T-helper 17 cell (primary cell): ENCODE measurements at regions not wholly inside any gene's neighbourhood (a gene's known extent, or its start where the extent isn't known, plus 50 kb on each side); places are given as distances from the start of the nearest gene placed in this dataset.
"Not testable (repeated sequence)": the region's sequence is repeated elsewhere in the genome, so short reads cannot be mapped to it uniquely, and the experiment has no call there.

Source experiments
- ATAC-seq: fragments of 150-1000 bp; cut with Tn5 transposase; 2 replicates; pipeline ENCODE4 v1.10.0; 2021; ENCODE audit warnings: mild to moderate bottlenecking, moderate library complexity
- DNase-seq, 3 donors: peaks; one replicate each; pipeline versions ENCODE4 v3.0.0 to v3.0.0-alpha.2; 2020 to 2021
- H3K9me3 ChIP-seq: one replicate; pipeline ENCODE4 v1.7.0; 2013; ENCODE audit warnings: low read length, mild to moderate bottlenecking; ENCODE audit not compliant: control insufficient read depth, poor library complexity, severe bottlenecking
- H3K27ac Mint-ChIP-seq: one replicate; pipeline ENCODE4 v1.8.0; 2022; ENCODE audit warnings: mild to moderate bottlenecking, moderate library complexity, mixed read lengths
- H3K27me3 Mint-ChIP-seq: one replicate; pipeline ENCODE4 v1.8.0; 2022; ENCODE audit warnings: mixed read lengths
- H3K36me3 Mint-ChIP-seq: one replicate; pipeline ENCODE4 v1.8.0; 2022; ENCODE audit warnings: low read depth, mixed read lengths
- H3K4me1 Mint-ChIP-seq: one replicate; pipeline ENCODE4 v1.8.0; 2022; ENCODE audit warnings: mild to moderate bottlenecking, mixed read lengths
- H3K4me3 Mint-ChIP-seq: one replicate; pipeline ENCODE4 v1.8.0; 2022; ENCODE audit warnings: mild to moderate bottlenecking, moderate library complexity, mixed read lengths

- Mint-ChIP-seq H3K27ac (no peak overlapping the region), H3K36me3 (no peaks in the 10 kb centered on the region), H3K4me1 (no peaks in the 10 kb centered on the region), H3K27me3 (no peaks in the 10 kb centered on the region), H3K4me3 (no peak overlapping the region)
- DNase-seq (no peak), ATAC-seq (no peak)
- H3K9me3 ChIP-seq, result no peaks in the 10 kb centered on the region
Observed at GRCh38 chr18:47370052-47370451, 118.6 kb upstream of the SKOR2 start.

GRCh38 chr18:47354061-47354460, 102.6 kb upstream of the SKOR2 start:
- not testable (repeated sequence) for H3K27me3 Mint-ChIP-seq, H3K36me3 Mint-ChIP-seq, H3K4me3 Mint-ChIP-seq, DNase-seq, H3K4me1 Mint-ChIP-seq, H3K9me3 ChIP-seq, ATAC-seq, H3K27ac Mint-ChIP-seq

DNA sequence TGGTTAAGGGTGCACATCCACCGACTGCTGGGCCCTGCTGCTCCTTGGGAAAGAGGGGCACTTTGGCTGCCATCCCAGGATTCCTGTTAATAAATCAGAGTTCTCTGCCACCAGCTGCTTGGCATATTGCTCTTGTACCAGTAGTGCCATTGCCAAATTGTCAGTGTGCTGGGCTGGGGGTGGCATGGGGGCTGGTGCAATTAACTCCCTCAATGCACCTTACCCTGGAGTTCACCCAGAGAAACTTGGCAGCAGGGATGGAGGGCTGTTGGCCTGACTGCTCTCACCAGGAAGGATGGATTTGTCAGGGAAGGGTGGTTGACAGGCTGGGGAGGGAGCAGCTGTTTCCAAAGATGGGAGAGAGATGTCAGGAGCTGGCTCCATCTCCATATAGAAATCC, 94.6 kb upstream of the SKOR2 start:
- Mint-ChIP-seq H3K4me3 (no peak overlapping the region), H3K27ac (no peak overlapping the region), H3K27me3 (peaks cover 6% of the 10 kb centered on the region), H3K36me3 (no peaks in the 10 kb centered on the region), H3K4me1 (no peaks in the 10 kb centered on the region)
- H3K9me3 ChIP-seq, result no peaks in the 10 kb centered on the region
- ATAC-seq (no peak), DNase-seq (no peak)

DNA sequence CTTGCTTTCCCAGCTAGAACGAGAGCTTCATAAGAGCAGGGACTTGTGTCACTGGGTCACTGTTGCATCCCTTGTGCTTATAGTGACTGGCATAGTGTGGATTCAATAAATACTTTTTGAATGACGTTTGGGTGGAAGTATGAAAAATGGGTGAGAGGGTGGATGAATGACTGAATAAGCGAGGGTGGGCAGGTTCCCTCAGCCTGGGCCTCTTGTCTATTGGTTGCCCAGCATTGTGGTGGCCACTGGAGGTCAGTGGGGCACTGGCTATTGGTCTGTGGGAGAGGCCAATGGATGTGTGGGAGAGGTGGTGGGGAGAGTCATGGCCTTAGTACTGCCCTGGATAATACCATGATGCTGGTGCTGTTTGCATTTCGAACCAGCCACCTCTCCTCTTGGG, 93.8 kb upstream of the SKOR2 start:
- no peak overlapping the region for H3K4me3 Mint-ChIP-seq
- no peak for ATAC-seq
- no peaks in the 10 kb centered on the region for H3K4me1 Mint-ChIP-seq
- H3K27ac Mint-ChIP-seq, result no peak overlapping the region
- no peak for DNase-seq
- no peaks in the 10 kb centered on the region for H3K9me3 ChIP-seq
- H3K27me3 Mint-ChIP-seq, result peaks cover 6% of the 10 kb centered on the region
- no peaks in the 10 kb centered on the region for H3K36me3 Mint-ChIP-seq

DNA sequence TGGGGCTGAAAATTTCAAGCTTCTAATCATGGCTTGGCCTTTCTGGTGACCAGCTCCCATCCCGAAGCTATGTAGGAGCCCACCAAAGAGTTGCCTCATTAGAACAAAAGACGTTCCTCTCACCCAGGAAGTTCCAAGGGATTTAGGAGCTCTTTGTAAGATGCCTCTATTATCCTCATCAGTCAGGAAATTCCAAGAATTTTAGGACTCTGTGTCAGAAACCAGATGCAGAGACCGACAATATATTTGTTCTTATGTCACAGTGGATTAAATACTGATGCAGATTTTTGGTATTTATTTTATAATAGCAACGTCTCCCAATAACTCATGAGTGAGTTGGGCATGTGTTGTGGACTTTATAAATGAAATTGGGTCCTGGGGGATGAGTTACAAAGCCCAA, 91.8 kb upstream of the SKOR2 start:
- Mint-ChIP-seq H3K27ac (no peak overlapping the region), H3K36me3 (no peaks in the 10 kb centered on the region), H3K4me1 (no peaks in the 10 kb centered on the region), H3K27me3 (peaks cover 6% of the 10 kb centered on the region), H3K4me3 (no peak overlapping the region)
- DNase-seq, result no peak
- no peaks in the 10 kb centered on the region for H3K9me3 ChIP-seq
- no peak for ATAC-seq

DNA sequence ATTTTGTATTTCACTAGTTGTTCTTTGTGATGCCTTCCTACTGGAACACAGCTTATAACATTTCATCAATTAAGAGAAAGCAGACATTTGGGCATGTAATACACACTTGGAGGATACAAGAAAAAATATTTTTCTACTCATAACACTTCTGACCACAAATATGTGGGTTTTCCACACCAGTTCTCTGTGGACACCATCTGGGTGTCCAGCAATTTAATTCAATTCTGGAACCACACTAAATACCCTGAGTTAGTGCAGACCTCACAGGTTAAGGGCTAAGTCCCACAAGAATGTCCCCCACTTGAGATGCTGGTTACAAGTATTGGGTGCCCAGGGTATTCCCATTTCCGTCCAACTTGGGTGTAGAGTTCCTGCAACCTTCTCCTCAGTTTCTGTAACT, 91.1 kb upstream of the SKOR2 start:
- no peak for ATAC-seq
- H3K9me3 ChIP-seq, result no peaks in the 10 kb centered on the region
- no peak for DNase-seq
- H3K4me1 Mint-ChIP-seq, result no peaks in the 10 kb centered on the region
- no peaks in the 10 kb centered on the region for H3K36me3 Mint-ChIP-seq
- no peak overlapping the region for H3K27ac Mint-ChIP-seq
- no peak overlapping the region for H3K4me3 Mint-ChIP-seq
- H3K27me3 Mint-ChIP-seq, result peaks cover 10% of the 10 kb centered on the region

- no peaks in the 10 kb centered on the region for H3K9me3 ChIP-seq
- H3K36me3 Mint-ChIP-seq, result no peaks in the 10 kb centered on the region
- DNase-seq, result no peak
- no peak overlapping the region for H3K27ac Mint-ChIP-seq
- H3K27me3 Mint-ChIP-seq, result peaks cover 13% of the 10 kb centered on the region
- no peak for ATAC-seq
- H3K4me1 Mint-ChIP-seq, result no peaks in the 10 kb centered on the region
- no peak overlapping the region for H3K4me3 Mint-ChIP-seq
Observed at GRCh38 chr18:47341678-47342077, 90.2 kb upstream of the SKOR2 start.

DNA sequence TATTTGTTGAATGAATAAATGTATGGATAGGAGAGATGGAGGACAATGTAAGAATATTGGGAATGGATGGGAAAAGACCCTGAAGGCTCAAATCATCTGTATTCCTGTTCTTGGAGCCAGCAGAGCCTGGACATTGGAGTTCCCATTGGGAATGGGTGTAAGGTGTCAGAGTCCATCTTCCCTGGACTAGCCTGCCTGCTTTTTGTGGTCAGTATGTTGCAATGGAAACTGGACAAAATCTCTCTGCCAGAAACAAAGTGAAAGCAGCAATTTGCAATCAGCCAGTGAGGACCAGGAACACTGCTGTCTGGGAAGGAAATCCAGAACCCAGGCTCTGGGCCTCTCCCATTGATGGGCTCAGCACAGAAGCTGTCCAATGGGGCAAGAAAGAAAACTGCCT, 83.5 kb upstream of the SKOR2 start:
- H3K27me3 Mint-ChIP-seq, result peaks cover 29% of the 10 kb centered on the region
- no peaks in the 10 kb centered on the region for H3K4me1 Mint-ChIP-seq
- DNase-seq, result no peak
- H3K36me3 Mint-ChIP-seq, result no peaks in the 10 kb centered on the region
- H3K9me3 ChIP-seq, result no peaks in the 10 kb centered on the region
- H3K4me3 Mint-ChIP-seq, result no peak overlapping the region
- H3K27ac Mint-ChIP-seq, result no peak overlapping the region
- no peak for ATAC-seq

DNA sequence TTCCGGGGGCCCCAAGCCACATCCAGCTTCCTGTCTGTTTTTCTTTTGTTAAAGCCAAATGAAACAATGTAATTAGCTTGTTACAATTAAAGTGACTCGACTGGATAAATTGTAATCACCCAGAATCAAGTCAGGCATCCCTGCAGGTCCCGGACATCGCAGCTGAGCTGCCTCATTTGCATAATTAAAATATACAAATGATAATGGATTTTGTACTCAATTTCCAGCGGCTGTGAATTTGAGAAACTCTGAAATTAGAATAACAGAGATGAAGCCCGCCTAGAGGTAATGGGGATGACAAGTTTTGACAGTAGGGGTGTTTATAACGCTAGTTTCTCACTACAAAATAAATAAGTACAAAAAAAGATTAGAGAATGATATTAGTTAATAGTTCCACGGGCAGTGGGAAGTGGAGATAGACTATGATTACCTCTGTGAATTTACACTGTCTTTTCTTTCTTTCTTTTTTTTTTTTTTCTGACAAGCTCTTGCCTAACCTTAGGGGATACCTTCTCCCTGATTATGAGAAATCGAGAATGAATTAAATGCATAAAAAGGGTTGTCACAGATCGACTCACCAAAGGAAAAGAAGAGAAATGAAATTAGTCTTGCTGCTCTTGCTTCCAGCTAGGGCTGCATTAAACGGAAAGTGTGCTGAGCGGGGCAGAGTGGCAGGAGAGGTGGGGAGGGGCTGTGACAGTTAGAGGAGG, 82.6 kb upstream of the SKOR2 start:
- no peak for ATAC-seq
- Mint-ChIP-seq H3K36me3 (no peaks in the 10 kb centered on the region), H3K27me3 (peaks cover 29% of the 10 kb centered on the region), H3K4me3 (no peak overlapping the region), H3K4me1 (no peaks in the 10 kb centered on the region), H3K27ac (no peak overlapping the region)
- no peak for DNase-seq
- H3K9me3 ChIP-seq, result no peaks in the 10 kb centered on the region

GRCh38 chr18:47331641-47332040, 80.2 kb upstream of the SKOR2 start:
- H3K9me3 ChIP-seq, result no peaks in the 10 kb centered on the region
- H3K4me3 Mint-ChIP-seq, result no peak overlapping the region
- ATAC-seq (no peak), DNase-seq (no peak)
- H3K4me1 Mint-ChIP-seq, result no peaks in the 10 kb centered on the region
- peaks cover 31% of the 10 kb centered on the region for H3K27me3 Mint-ChIP-seq
- no peaks in the 10 kb centered on the region for H3K36me3 Mint-ChIP-seq
- H3K27ac Mint-ChIP-seq, result no peak overlapping the region

- H3K27ac Mint-ChIP-seq, result no peak overlapping the region
- ATAC-seq (no peak), DNase-seq (no peak)
- H3K36me3 Mint-ChIP-seq, result no peaks in the 10 kb centered on the region
- H3K4me3 Mint-ChIP-seq, result no peak overlapping the region
- no peaks in the 10 kb centered on the region for H3K4me1 Mint-ChIP-seq
- no peaks in the 10 kb centered on the region for H3K9me3 ChIP-seq
- peaks cover 31% of the 10 kb centered on the region for H3K27me3 Mint-ChIP-seq
Observed at GRCh38 chr18:47331026-47331425, 79.6 kb upstream of the SKOR2 start.

DNA sequence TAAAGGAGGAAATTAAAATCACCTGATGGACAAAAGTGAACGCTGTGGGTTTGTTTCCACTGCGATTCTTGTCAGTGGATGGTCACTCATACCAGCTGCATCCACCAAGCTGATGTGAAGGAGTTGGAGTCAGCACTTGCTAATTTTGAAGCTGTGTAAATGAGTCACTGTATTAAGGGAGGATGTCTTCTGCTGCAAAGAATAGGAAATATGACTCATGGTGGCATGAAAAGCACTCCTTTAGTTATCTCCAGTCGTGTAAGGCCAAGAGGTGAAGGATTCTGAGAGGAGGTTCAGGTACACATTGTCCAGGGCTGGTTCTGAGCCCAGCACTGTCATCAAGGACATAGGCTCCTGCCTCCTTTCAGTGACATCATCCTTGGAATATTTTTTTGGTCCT, 71.7 kb upstream of the SKOR2 start:
- DNase-seq (no peak), ATAC-seq (no peak)
- Mint-ChIP-seq H3K4me1 (no peaks in the 10 kb centered on the region), H3K4me3 (no peak overlapping the region), H3K27ac (no peak overlapping the region), H3K36me3 (no peaks in the 10 kb centered on the region), H3K27me3 (peaks cover 21% of the 10 kb centered on the region)
- H3K9me3 ChIP-seq, result peaks cover 4% of the 10 kb centered on the region

DNA sequence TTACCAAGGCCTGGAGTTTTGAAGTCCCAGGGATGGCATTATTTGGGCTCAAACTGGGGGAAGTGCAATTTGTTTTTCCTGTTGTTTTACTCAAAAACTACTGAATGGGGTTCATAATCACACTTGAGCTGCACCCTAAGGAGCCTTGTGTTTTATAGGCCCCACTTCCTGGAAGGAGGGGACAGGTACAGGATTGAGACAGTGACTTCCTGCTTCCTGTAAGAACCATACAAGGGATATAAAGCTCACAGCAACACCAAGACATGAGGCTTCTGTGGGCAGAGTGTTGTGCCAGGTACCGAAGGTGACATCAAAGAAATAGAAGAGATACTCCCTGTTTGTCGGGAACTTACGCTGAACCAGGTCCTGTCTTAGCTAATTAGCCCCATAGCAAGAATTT, 70.4 kb upstream of the SKOR2 start:
- Mint-ChIP-seq H3K36me3 (no peaks in the 10 kb centered on the region), H3K27ac (no peak overlapping the region), H3K27me3 (peaks cover 13% of the 10 kb centered on the region), H3K4me3 (no peak overlapping the region), H3K4me1 (no peaks in the 10 kb centered on the region)
- ATAC-seq (no peak), DNase-seq (no peak)
- peaks cover 4% of the 10 kb centered on the region for H3K9me3 ChIP-seq

- ATAC-seq, result no peak
Observed at GRCh38 chr18:47317824-47318508, 66.5 kb upstream of the SKOR2 start.

More at GRCh38 chr18:47317824-47318508, 66.5 kb upstream of the SKOR2 start:
- Mint-ChIP-seq H3K4me1 (no peaks in the 10 kb centered on the region), H3K36me3 (no peaks in the 10 kb centered on the region), H3K27me3 (peaks cover 11% of the 10 kb centered on the region), H3K27ac (no peak overlapping the region), H3K4me3 (no peak overlapping the region)
- H3K9me3 ChIP-seq, result peaks cover 4% of the 10 kb centered on the region
- no peak for DNase-seq
